Stimulated activated CD4-positive, alpha-beta T cell treated with anti-CD3 and anti-CD28 coated beads, TNF-alpha, amount 100 ng/mL, for 48 hours (primary cell): ENCODE measurements at regions not wholly inside any gene's neighbourhood (a gene's known extent, or its start where the extent isn't known, plus 50 kb on each side); places are given as distances from the start of the nearest gene placed in this dataset.
A peak's percentile ranks its signal among the peaks of the same experiment; 100 is the strongest.

ENCODE experiments used
- DNase-seq, 3 donors: peaks; one replicate each; pipeline ENCODE4 v3.0.0-alpha.2; 2020; ENCODE audit warnings: low read depth in 3 of 3

GRCh38 chr3:40593351-40593750 is 68.6 kb downstream of the ZNF621 start:
- DNase-seq, result no peak

DNA sequence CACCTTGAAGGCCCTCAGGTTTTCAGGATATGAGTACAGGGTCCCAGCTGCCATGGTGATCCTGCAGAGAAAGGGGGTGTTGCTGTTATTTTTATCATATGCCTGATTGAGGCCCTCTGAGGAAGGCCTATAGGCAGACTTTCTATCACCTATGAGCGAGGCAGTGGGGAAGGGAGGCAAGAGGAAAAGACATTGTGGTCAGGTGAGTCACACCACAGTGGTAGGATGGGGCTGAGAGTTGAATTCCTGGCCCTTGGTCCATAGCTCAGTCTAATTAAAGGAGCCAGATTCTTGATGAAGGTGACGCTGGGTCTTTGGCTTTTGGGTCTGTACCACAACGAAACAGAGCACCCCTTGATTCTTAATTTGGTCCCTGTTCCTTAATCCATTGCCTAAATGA is 72.7 kb downstream of the ZNF621 start:
- no peak for DNase-seq

GRCh38 chr3:40598338-40598737 is 73.6 kb downstream of the ZNF621 start:
- DNase-seq, result no peak

GRCh38 chr3:40598962-40599361 is 74.2 kb downstream of the ZNF621 start:
- DNase-seq, result no peak

DNA sequence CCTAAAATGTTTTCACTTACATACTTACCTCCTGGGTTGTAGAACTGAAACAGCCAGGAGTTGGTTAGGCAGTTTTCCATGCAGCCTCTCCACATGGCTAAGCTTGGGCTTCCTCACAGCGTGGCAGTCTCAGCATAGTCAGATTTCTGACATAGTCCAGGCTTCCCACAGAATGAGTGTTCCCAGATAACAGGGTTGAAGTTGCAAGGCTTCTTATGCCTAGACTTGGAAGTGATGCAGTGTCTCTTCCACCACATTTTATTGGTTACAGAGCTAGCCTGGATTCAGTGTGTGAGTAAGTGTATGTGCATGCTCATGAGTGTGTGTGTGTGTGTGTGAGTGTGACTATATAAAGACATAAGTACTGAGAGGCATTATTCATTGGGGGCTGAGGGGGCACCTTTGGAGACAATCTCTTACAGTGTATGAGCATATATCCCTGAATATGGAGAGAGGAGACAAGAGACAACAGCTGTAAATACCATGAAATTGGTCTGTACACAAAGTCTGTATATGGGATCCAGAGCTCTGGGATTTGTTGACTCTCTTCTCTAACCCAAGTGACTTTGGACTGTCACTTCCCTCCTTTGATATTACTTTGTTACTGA is 78.1 kb downstream of the ZNF621 start:
- no peak for DNase-seq

- no peak for DNase-seq
These were observed 81.2 kb downstream of the ZNF621 start for GRCh38 chr3:40605960-40606359.

DNA sequence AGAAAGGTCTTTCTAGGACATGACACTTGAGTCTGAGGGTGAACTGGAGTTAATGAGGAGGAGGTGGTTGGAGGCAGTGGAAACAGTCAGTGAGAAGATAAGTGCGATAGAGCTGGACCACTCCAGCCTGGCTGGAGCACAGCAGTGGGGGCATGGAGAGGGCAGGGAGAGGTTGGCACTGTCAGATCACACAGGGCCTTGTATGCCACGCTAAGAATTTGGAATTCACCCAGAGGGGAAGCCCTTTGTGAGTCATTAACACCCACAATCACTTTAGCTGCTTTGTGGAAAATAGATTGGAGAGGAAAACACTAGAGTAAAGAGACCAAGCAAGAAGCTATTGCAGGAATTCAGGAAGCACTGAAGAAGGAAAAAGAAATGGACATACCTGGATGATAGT is 83.3 kb downstream of the ZNF621 start:
- DNase-seq, result no peak

DNA sequence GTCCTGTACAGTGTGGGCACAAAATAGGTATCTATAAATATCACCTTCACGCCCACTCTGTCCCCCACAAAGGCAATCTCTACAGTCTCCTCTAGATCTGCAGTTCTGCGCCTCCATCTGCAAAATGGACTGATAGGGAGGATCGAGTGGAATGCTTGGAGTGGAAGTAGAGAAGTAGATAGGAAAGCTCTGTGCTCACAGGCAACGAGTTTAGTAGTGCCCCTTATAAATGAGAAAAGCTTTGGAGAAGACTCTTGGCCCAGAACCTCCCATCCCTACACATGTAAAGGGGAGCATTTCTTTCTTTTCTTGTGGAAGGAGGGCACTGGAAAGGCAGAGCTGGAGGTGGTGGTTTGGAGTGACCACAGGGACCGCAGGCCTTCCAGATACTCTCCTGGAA is 88.5 kb downstream of the ZNF621 start:
- no peak for DNase-seq

DNA sequence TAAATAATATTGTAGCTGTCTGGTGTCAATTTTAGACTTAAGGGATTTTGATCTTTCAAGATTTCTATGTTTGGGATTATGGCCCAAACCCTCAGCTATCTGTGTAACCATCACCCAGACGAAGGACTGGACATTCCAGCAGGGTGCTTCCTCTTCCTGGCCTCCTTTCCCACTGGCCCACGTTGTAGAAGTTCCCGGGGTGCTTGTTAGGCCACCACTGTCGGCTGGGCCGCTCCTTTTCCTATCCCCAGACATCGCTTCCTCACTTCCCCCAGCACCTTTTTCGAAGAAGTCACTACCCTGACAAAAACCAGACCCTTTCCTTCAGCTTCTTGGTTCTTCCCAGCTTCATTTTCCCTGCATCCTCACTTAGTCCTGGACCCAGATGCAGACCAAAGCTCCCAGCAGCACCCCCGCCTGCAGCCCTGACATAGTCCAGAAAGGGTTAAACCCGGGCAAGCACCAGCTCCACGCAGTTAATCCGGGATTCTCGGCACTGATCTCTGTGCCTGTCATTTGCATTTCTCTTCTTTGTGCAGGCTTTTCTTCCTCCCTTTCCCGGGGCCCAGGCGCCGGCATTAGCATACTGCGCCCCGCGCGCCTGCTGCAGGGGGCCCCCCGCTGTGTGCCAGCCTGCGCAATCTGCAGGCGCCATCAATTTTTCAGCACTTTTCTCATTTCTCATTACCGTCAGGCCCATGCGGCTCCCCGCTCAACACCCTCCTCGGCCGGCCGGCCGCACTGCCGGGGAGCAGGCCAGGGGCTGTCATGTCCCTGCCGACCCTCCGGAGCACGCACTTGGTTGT is 90.6 kb downstream of the ZNF621 start:
- DNase-seq, result no peak

DNA sequence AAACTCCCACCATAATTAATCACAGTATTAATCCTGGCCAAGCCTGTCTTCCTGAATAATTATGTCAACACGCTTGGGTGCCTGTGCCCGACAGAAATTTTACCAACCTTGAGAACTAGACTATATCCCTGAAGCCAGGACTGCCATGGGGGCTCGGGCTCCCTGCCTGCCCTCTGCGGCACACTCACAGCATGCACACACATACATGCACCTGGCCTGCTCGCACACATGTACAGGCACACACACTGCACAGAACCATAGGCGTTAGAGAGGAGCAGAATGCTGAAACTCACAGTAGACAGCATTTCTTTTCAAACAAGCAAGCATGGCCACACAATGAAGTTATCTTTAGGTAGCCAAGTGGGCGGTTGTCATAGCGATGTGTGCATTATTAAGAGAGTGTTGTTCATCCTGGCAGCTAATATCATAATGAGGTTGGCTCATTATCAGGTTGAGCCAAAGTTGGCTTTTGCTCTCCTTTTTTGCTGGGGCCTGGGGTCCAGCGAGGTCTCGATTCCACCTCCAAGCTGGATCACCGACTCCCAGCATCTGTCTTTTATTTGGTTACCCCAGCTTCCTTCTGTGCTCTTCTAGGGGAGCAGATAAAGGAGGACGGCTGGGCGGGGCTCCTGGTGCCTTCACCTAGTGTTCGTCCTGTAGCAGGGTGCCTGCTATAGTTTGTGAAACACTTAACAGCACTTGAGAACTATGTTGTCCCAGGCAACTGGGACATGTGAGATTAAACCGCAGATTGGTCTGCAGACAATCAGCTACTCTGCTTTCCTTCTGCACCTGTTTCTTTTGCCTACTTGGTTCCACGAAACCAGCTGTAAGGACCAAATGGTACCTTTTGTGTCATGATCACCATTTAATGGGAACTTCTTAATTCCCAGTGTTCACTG is 91.4 kb downstream of the ZNF621 start:
- DNase-seq, result no peak

DNA sequence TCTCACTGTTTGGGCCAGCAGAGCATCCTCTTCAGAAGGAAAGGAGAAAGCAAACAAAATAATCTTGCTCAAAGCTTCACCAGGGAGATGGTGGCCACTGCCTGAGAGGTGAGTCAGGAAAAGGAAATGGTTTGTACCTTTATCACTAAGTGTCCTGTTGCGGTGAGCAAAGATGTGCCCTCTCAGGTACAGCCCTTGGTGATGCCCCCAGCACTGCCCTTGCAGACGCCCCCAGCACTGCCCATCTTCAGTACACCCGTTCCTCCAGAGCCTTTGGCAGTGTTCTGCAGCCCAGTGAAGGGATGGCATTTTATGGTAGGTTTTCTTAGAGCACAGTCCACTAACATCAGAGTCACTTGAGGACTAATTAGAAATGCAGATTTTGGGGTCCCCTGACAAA is 92.3 kb downstream of the ZNF621 start:
- no peak for DNase-seq

DNA sequence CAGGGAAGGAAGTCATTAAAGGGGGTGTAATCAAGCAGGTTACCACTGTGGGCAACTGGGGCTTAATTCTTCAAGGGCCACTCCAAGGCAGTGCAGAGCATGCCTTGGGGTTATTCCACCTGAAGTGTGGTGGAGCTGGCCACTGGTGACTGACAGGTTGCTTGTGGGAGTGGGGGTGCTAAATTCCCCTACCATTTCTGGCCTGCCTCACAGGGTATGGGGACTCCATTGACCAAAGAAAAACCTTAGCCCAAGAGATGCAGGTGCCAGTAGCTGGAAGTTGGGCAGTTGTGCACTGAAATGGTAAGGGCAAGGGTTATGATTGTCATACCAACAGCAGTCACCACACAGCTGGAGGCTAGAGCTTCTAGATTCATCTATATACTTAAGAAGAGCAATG is 93.4 kb downstream of the ZNF621 start:
- DNase-seq, result no peak

DNA sequence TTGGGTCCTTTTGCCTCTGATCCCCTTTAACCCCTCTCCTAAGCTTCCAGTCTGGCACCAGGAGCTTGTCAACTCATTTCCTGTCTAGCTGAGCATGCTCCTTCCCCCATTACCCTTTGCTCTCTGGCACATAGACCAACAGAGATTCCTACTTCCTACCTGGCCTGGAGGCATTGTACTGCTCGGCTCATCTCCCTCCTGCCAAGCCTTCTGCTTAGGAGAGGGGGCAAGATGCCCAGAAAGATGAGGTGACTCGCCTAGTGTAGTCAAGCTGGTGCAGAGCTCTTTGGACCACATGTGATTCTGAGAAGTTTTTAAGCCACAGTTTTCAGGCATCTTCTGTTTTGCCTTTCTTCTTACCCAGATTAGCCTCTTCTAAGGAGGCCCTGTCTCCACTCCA is 95.4 kb downstream of the ZNF621 start:
- no peak for DNase-seq

GRCh38 chr3:40621252-40621651 is 96.5 kb downstream of the ZNF621 start:
- DNase-seq, result no peak

- DNase-seq, result peak in 1 of 3 donors; percentile 1
These were observed 98.8 kb downstream of the ZNF621 start for GRCh38 chr3:40623567-40623966.

GRCh38 chr3:40624189-40624769 is 99.5 kb downstream of the ZNF621 start:
- DNase-seq, result no peak

DNA sequence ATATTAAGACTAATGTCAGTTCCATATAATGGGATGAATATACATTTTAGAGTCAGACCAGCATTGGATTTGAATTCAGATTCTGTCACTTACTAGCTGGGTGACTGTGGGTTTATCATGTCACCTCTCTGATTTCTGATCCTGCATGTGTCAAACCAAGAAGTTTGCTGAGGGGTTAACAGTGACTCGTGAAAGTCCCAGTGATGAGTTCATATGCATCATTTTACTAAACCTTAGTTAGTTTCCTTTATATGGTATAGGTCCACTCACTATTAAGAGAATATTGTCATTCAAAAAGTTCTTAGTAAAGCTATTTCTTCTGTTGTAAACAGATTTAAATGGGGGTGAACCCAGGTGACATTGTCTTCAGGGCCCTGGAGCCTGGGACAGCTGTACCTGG is 102.3 kb downstream of the ZNF621 start:
- DNase-seq, result no peak

- no peak for DNase-seq
These were observed 104.2 kb downstream of the ZNF621 start for GRCh38 chr3:40628984-40629383.

GRCh38 chr3:40631341-40631995 is 106.7 kb downstream of the ZNF621 start:
- DNase-seq, result no peak

DNA sequence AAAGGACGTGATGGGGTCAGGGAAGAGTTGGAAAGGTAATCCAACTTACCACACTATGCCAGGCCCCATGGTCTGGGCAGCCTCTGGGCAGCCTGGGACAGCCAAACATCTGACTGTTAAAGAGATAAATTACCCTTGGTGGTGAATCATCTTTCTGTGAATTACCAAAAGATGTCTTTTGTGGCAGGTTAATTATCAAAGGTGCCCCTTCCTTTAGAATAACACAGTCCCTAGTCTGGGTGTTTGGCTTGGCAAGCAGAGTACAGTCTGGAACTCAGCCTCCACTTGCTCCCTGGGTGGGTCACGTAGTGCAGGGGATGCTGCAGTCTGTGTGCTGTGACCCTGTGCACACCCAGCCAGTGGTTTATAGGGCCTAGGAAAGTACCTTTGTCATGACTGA is 113.1 kb downstream of the ZNF621 start:
- DNase-seq, result no peak

DNA sequence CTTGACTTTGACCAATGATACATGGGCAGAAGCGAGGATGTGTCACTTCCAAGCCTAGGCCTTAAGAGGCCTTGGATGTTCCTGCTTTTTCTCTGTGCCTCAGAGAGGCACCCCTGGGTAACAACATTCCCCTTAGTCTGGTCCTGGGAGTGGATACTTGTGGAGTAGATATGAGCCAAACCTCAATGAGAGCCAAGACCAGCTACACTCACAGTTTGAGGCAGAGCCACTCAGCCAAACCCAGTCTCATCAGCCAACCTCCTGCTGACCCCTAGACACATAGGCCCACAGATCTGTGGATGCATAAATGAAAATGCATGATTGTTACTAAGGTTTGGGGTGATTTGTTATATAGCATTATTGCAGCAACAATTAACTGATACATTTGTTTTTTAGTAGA is 114.2 kb downstream of the ZNF621 start:
- no peak for DNase-seq

GRCh38 chr3:40642812-40643211 is 118.1 kb downstream of the ZNF621 start:
- DNase-seq, result no peak
